HG03354 (cell line): ENCODE measurements at regions not wholly inside any gene's neighbourhood (a gene's known extent, or its start where the extent isn't known, plus 50 kb on each side); places are given as distances from the start of the nearest gene placed in this dataset.

Experiments
- ATAC-seq: cut with Tn5 transposase; IDR thresholded peaks from one replicate; pipeline ENCODE4 v1.9.1; 2021; ENCODE audit warnings: mild to moderate bottlenecking; ENCODE audit not compliant: unreplicated experiment, poor library complexity, severe bottlenecking

DNA sequence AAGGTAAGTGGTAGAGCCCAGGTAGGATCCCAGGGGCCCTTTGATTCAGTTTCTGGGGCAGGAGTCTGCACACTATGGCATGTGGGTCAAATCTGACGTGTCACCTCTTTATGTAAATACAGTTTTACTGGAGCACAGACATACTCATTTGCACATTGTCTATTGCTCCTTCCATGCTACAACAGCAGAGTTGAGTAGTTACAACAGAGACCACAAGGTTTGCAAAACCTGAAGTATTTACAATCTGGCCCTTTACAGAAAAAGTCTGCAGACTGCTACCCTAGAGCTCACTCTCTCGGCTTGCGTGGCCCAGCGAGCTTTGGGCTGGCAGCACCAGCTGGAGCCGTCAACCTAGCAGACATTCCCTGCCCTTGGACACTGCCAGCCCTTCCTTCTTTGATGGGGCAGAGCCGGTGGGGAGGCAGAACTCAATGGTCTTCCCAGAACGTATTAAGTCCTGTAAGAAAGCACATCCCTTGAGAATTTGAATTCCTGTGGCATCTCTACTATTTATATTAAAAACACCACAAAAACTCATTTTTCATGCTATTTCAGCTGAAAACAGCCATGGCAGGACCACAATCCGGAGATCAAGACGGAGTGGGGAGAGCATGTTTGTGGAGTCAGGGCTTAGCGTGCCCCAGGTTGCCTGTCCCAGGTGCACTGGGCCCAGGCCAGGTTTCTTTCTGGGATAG is 133.1 kb upstream of the NUDT7 start:
- no peak for ATAC-seq

GRCh38 chr16:77590707-77591106 is 131.6 kb upstream of the NUDT7 start:
- no peak for ATAC-seq

- ATAC-seq = no peak
These were observed 131.0 kb upstream of the NUDT7 start for GRCh38 chr16:77591347-77591746.

GRCh38 chr16:77592021-77592420 is 130.3 kb upstream of the NUDT7 start:
- no peak for ATAC-seq

- ATAC-seq = no peak
These were observed 128.3 kb upstream of the NUDT7 start for GRCh38 chr16:77594057-77594456.

DNA sequence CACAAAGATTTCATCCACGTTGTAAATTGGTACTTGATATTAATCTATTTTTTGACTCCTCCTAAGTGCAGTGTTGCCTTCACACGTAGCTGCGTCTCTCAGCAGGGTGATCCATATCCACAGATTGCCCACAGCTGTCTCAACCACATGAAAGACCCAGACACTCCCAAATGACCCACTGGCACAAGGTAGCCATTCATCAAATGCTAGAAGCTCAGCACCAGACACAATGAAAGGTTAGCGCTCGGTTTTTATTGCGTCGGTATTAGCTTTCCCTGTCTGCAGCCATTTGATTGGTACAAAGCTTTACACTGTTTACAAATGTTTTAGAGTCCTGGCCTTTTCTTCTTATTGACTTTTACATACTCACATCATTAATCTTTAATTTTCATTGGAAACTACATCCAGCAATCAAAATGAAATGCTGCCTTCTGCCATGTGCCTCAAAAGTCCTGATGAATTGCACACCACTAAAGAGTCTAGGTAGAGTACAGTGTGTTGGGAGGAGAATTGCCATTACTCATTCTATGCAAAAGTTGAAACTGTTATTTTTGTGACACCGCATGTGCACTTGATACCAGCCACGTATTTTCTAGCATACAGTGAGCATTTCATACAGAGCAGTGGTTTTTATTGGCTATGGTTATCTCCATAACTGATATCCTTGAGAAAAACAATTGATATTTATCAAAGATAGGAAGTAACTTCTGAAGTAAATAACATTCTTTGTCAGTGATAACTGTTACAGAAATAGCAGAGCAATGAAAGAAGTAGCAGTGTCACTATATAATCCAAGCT is 127.3 kb upstream of the NUDT7 start:
- no peak for ATAC-seq

DNA sequence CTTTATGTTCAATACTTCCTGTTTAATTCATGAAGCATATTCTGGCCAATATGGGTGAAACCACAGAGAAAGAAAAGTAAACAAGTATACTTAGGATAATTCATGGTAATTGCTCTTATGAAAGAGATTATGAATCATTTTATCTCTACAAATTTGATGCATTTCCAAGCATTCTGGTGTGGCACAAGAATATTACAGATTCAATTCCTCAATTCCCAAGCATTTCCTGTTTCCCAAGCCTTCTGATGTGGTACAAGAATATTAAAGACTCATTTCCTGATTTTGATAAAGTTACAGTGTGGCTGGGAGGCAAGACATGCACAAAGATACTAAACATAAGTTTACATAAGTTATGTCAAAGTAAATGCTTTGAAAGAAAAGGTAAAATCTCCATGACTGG is 126.1 kb upstream of the NUDT7 start:
- ATAC-seq = no peak

DNA sequence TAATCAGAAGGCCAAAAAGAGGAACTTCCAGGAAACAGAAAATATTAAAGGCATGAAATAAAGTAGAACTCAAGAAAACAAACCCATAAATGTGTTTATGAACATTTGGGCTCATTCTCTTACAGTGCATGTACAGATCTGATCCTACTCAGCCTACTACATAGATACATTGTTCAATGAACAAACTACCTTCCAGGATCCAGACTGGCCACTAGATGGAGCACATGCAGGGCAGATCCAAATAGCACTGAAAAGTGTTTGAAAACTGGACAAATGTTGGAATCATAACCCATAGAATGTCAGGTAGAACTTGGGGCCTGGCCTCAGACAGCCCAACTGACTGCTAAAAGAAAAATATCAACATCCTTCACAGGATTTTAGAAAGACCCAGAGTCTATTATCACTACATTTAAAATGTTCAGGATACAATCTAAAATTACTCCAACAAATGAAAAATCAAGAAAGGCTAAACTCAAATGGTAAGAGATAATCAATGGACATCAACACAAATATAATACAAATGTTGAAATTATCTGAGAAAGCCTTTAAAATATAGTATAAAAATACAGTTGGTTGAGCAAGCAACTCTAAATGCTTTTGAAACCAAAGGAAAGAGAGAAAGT is 122.4 kb upstream of the NUDT7 start:
- ATAC-seq = no peak

- ATAC-seq = no peak
These were observed 121.8 kb upstream of the NUDT7 start for GRCh38 chr16:77600555-77600954.

- no peak for ATAC-seq
These were observed 118.7 kb upstream of the NUDT7 start for GRCh38 chr16:77603656-77604055.

DNA sequence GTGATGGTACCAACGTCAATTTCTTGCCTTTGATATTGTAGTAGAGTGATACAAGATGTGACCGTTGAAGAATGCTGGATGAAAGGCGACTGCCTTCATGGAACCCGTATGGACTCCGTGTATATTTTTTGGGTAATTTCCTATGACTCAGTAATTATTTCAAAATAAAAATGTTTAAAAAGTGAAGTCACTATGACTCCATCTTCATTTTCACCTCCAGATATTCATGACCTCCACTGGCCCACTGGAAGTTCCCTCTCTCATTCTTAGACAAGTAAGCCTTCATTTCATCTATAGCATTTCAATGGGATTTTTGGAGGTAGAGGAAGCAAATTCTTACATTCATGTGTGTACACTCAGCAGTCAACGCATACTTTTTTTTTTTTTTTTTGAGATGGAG is 111.8 kb upstream of the NUDT7 start:
- no peak for ATAC-seq

DNA sequence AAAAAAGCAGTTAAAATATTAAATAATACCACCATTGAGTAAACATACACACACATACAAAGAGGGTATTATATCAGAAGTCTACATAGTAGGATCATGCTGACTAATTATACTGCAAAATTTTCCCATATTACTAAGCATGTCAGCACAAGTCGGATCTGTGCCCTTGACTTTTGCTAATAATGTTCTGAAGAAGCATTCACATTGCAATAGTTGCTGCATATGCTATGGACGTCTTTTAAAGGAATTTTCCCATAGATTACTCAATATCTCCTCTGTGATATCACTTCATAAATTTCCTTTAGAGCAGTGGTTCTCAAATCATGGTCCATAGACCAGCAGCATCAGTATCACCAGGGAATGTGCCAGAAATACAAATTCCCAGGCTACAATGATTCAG is 110.9 kb upstream of the NUDT7 start:
- no peak for ATAC-seq

DNA sequence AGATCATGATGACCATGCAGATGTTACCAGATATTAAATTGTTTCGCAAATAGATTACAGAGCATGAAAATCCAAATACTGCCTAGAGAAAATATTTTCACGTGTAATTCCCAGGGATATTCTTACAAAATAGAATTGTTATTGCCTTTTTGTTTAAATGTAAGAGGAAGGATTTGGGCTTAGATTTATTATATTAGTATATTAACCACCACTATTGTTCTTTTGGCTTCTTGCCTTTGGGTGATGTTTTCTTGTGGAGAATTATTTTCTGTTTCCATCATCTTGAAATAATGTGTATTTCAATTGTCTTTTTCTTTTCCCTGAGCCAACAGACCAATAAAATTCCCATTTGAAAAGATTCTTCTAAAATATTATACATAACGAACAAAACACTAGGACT is 109.7 kb upstream of the NUDT7 start:
- ATAC-seq = no peak

- ATAC-seq = no peak
These were observed 109.2 kb upstream of the NUDT7 start for GRCh38 chr16:77613095-77613494.

- no peak for ATAC-seq
These were observed 104.8 kb upstream of the NUDT7 start for GRCh38 chr16:77617553-77617952.

DNA sequence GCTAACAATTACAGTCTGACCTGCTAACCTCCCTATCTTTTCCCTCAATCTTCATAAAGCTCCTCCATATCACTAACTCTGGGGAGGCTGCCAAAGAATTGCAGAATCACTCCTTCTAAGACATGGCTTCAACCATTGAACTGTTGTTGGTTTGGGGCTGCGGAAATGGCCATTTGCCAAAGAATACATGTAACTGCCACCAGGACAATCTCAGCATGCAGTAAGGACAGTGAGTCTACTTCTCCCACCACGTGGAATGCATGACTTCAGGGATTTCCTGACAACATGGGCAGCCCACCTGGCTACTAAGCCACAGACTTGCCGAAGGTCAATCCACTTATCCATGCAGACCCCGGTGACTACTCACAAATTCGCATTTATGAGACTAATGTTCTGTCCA is 104.3 kb upstream of the NUDT7 start:
- no peak for ATAC-seq

DNA sequence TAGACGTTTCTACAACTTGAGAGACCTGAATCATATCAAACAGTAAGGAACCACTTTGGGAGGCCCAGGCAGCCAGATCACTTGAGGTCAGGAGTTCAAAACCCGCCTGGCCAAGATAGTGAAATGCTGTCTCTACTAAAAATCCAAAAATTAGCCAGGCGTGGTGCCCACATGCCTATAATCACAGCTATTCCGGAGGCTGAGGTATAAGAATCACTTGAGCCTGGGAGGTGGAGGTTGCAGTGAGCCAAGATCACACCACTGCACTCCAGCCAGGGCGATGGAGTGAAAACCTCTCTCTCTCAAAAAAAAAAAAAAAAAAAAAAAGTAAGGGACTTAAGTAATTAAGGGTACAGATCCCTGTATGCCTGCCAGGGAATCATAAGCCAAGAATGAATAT is 103.4 kb upstream of the NUDT7 start:
- no peak for ATAC-seq

DNA sequence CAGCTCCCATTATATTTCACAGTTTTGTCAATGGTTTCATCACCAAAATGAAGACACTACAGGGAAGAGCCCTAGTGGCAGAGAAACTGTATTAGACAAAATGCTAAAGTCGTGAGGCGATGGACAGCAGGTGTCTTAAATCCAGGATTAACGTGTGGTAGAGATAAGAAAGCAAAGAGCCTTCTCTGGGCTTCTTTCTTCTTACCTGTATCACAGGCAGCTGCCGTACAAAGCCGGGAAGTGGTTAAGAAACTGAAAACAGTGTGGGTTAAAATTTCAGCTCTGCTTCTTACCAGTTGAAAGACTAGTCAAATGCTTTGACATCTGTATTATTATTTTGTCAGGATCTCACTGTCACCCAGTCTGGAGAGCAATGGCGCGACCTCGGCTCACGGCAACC is 98.2 kb upstream of the NUDT7 start:
- ATAC-seq = no peak

DNA sequence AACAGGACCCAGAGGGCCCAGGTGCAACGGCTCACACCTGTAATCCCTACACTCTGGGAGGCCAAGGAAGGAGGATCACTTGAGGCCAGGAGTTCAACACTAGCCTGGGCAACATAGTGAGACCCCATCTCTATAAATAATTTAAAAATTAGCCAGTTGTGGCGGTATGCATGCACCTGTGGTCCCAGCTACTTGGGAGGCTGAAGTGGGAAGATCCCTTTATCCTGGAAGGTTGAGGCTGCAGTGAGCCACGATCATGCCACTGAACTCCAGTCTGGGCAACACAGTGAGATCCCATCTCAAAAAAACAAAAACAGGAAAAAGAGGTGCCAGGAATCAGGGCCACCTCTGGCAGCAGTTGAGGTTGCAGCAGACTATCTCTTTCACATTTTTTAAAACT is 85.7 kb upstream of the NUDT7 start:
- ATAC-seq = no peak

- ATAC-seq = no peak
These were observed 84.4 kb upstream of the NUDT7 start for GRCh38 chr16:77637940-77638339.

DNA sequence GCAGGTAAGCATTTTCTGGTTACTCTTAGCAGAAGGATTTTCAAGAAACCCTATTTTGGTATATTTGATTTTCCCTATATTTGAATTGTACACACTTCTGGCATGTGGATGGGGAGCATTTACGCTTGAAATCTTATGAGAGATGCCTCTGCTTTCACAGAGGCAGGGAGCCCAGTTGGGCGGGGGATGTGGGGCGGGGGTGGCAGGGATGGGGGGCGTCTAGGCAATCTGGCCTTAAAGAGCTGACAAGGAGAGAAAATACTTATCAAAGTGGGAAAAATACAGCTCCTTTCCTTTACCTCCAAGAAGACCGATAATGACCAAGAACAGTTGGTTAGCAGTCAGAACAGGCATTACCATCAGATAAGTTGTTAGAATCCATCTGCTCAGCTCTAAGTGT is 79.1 kb upstream of the NUDT7 start:
- no peak for ATAC-seq
